ENCODE measurements at regions not wholly inside any gene's neighbourhood (a gene's known extent, or its start where the extent isn't known, plus 50 kb on each side); places are given as distances from the start of the nearest gene placed in this dataset.

DNA sequence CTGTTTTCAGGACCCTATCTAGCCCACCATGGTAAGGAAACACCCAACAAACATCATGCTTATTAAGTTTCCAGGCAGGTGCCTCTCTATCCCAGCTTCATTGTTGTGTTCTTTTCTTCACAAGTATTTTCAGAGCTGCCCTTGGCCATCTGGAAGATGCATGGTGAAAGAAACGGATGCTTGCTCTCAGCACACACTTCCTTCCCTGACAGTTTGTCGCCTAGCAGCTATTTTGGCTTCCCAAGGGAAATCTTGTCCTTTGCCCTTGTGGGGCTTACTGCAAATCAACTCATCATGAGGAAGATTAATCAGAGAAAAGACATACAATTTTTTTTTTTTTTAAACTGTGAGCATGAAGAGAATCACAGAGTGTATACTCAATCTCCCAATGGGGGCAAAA lies 128.8 kb downstream of the ASMT start:
- Histone ChIP-seq H3K9me3 (no peaks in the 10 kb centered on the region), H3K36me3 (ENCODE audit: control insufficient read depth, insufficient read depth, low read length) (no peaks in the 10 kb centered on the region), H3K4me1 (no peaks in the 10 kb centered on the region), H3K4me3 (ENCODE audit: low read depth, low read length) (no peak overlapping the region), H3K27me3 (replicated peaks; ENCODE audit: control insufficient read depth, insufficient read depth, low read length) (no peaks in the 10 kb centered on the region)
- H3K4me3 Mint-ChIP-seq (ENCODE audit: unreplicated experiment): no peak overlapping the region
- no peaks in the 10 kb centered on the region for H3K4me1 Mint-ChIP-seq (ENCODE audit: low read depth, unreplicated experiment)
- no TSS peak for BruUV-seq (replicated peaks)
- no peak for TF ChIP-seq CTCF (IDR thresholded peaks at IDR 0.05; ENCODE audit: insufficient read depth in 1 of 2, low read depth in 1 of 2, low read length in 1 of 2, severe bottlenecking in 1 of 2, unreplicated experiment in 1 of 2)
- no peak for DNase-seq
- no peaks in the 10 kb centered on the region for H3K27me3 Mint-ChIP-seq (ENCODE audit: insufficient read depth, unreplicated experiment)
- no peak overlapping the region for H3K27ac Mint-ChIP-seq (ENCODE audit: unreplicated experiment)
- ChIA-PET POLR2A (no interaction called here), CTCF (no interaction called here)
- H3K9me3 Mint-ChIP-seq (ENCODE audit: unreplicated experiment): peaks cover 19% of the 10 kb centered on the region
- intact Hi-C loops (cut with micrococcal nuclease; ENCODE audit: unreplicated experiment): no loop called here
- H3K36me3 Mint-ChIP-seq (ENCODE audit: insufficient read depth, unreplicated experiment): no peaks in the 10 kb centered on the region

- Mint-ChIP-seq H3K27ac (ENCODE audit: unreplicated experiment) (no peak overlapping the region), H3K4me1 (ENCODE audit: low read depth, unreplicated experiment) (no peaks in the 10 kb centered on the region), H3K9me3 (ENCODE audit: unreplicated experiment) (peaks cover 15% of the 10 kb centered on the region), H3K4me3 (ENCODE audit: unreplicated experiment) (no peak overlapping the region), H3K27me3 (ENCODE audit: insufficient read depth, unreplicated experiment) (no peaks in the 10 kb centered on the region), H3K36me3 (ENCODE audit: insufficient read depth, unreplicated experiment) (no peaks in the 10 kb centered on the region)
- H3K4me1 ChIP-seq: no peaks in the 10 kb centered on the region
- BruUV-seq (replicated peaks): no TSS peak
- no peak for TF ChIP-seq CTCF (IDR thresholded peaks at IDR 0.05; ENCODE audit: insufficient read depth in 1 of 2, low read depth in 1 of 2, low read length in 1 of 2, severe bottlenecking in 1 of 2, unreplicated experiment in 1 of 2)
- H3K36me3 ChIP-seq (ENCODE audit: control insufficient read depth, insufficient read depth, low read length): no peaks in the 10 kb centered on the region
- H3K4me3 ChIP-seq (ENCODE audit: low read depth, low read length): no peak overlapping the region
- H3K27me3 ChIP-seq (replicated peaks; ENCODE audit: control insufficient read depth, insufficient read depth, low read length): no peaks in the 10 kb centered on the region
- intact Hi-C loops (cut with micrococcal nuclease; ENCODE audit: unreplicated experiment): no loop called here
- POLR2A ChIA-PET: no interaction called here
- H3K9me3 ChIP-seq: no peaks in the 10 kb centered on the region
- no peak for DNase-seq
- CTCF ChIA-PET: no interaction called here
Observed at GRCh38 chrX:1748408-1748807, 133.5 kb downstream of the ASMT start.

- H3K4me1 Mint-ChIP-seq (ENCODE audit: low read depth, unreplicated experiment): no peaks in the 10 kb centered on the region
- peaks cover 4% of the 10 kb centered on the region for H3K9me3 Mint-ChIP-seq (ENCODE audit: unreplicated experiment)
- no peak overlapping the region for H3K4me3 ChIP-seq (ENCODE audit: low read depth, low read length)
- no peaks in the 10 kb centered on the region; the same call in 1 of the 2 replicates for H3K36me3 ChIP-seq (ENCODE audit: control insufficient read depth, insufficient read depth, low read length)
- no peaks in the 10 kb centered on the region; the same call in 1 of the 2 replicates for H3K27me3 ChIP-seq (replicated peaks; ENCODE audit: control insufficient read depth, insufficient read depth, low read length)
- no peaks in the 10 kb centered on the region for H3K27me3 Mint-ChIP-seq (ENCODE audit: insufficient read depth, unreplicated experiment)
- no peak overlapping the region for H3K4me3 Mint-ChIP-seq (ENCODE audit: unreplicated experiment)
- BruUV-seq (replicated peaks): no TSS peak
- no peaks in the 10 kb centered on the region for H3K9me3 ChIP-seq
- DNase-seq: no peak
- H3K36me3 Mint-ChIP-seq (ENCODE audit: insufficient read depth, unreplicated experiment): no peaks in the 10 kb centered on the region
- CTCF ChIA-PET: no interaction called here
- no peaks in the 10 kb centered on the region for H3K4me1 ChIP-seq
- POLR2A ChIA-PET: no interaction called here
- intact Hi-C loops (cut with micrococcal nuclease; ENCODE audit: unreplicated experiment): no loop called here
- H3K27ac Mint-ChIP-seq (ENCODE audit: unreplicated experiment): no peak overlapping the region
- TF ChIP-seq CTCF (IDR thresholded peaks at IDR 0.05; ENCODE audit: insufficient read depth in 1 of 2, low read depth in 1 of 2, low read length in 1 of 2, severe bottlenecking in 1 of 2, unreplicated experiment in 1 of 2): no peak
Observed at GRCh38 chrX:1749499-1749898, 134.6 kb downstream of the ASMT start.

Measured in Caco-2 (cell line).